Testis (tissue), 2 donors: ENCODE measurements at regions not wholly inside any gene's neighbourhood (a gene's known extent, or its start where the extent isn't known, plus 50 kb on each side); places are given as distances from the start of the nearest gene placed in this dataset.

ENCODE experiments used
- DNase-seq: peaks from one replicate; pipeline ENCODE4 v3.0.0-alpha.2; 2019
- H3K27ac ChIP-seq, 2 donors: fragments of 200-600 bp; sonication (generic); one replicate each; pipeline ENCODE4 v1.5.1; 2019
- H3K27me3 ChIP-seq: fragments of 200-600 bp; sonication (generic); one replicate; pipeline ENCODE4 v1.5.1; 2019
- H3K36me3 ChIP-seq: fragments of 200-600 bp; sonication (generic); one replicate; pipeline ENCODE4 v1.5.1; 2017; ENCODE audit warnings: low read depth; ENCODE audit errors: missing control alignments
- H3K4me1 ChIP-seq: fragments of 200-600 bp; sonication (generic); one replicate; pipeline ENCODE4 v1.5.1; 2019
- H3K4me3 ChIP-seq, 2 donors: fragments of 200-600 bp; sonication (generic); one replicate each; pipeline ENCODE4 v1.5.1; 2017 to 2019
- H3K9me3 ChIP-seq: fragments of 200-600 bp; sonication (generic); one replicate; pipeline ENCODE4 v1.5.1; 2017
- POLR2A ChIP-seq: fragments of 450-650 bp; IDR thresholded peaks from one replicate; pipeline ENCODE4 v1.6.1; 2017; ENCODE audit warnings: antibody characterized with exemption, mild to moderate bottlenecking, moderate library complexity
- WGBS, 2 donors: methylation state at CpG; one replicate each; pipeline ENCODE4 v1.1.5; 2018; 5-methylcytosine and 5-hydroxymethylcytosine counted together
- intact Hi-C: fragments of 100-400 bp; cut with DNase I; formaldehyde crosslinking; loops from one replicate; pipeline ENCODE4 v1.15.1; 2023; ENCODE audit warnings: low total_unique reads
- TF ChIP-seq, protein P1 (sequence below), 3 experiments: fragments of 450-650 bp in 2 of 3; fragments of 200-600 bp in 1 of 3; sonication (generic) in 1 of 3; IDR thresholded peaks; one replicate each; pipeline ENCODE4 v1.5.1; 2016 to 2019; ENCODE audit warnings: antibody characterized with exemption in 3 of 3, mild to moderate bottlenecking in 2 of 3, moderate library complexity in 1 of 3

DNA sequence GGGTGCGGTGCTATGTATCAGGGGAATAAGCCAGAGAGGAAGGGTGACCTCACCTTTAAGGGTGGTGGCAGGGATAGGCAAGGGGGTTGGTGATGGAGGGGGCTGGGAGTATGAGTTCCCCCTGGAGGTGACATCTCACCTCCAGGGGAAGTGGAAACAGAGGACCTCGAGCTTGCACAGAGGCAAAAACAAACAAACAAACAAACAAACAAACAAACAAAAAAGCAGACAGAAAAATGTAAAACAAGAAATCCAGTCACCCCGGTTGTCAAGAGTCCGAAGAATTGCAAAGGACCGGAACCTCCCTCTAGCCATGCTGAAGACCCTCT lies 112.2 kb upstream of the MYL2 start:
- intact Hi-C loops, result no loop called here
- Histone ChIP-seq H3K27me3 (no peaks in the 10 kb centered on the region), H3K4me1 (peaks cover 6% of the 10 kb centered on the region), H3K36me3 (no peaks in the 10 kb centered on the region), H3K27ac (no peak overlapping the region), H3K4me3 (no peak overlapping the region), H3K9me3 (no peaks in the 10 kb centered on the region)
- WGBS, 2 donors, result 25 to 35% methylated on average over 5 of the region's 5 CpGs
- no peak for DNase-seq
- TF ChIP-seq, protein P1, sequence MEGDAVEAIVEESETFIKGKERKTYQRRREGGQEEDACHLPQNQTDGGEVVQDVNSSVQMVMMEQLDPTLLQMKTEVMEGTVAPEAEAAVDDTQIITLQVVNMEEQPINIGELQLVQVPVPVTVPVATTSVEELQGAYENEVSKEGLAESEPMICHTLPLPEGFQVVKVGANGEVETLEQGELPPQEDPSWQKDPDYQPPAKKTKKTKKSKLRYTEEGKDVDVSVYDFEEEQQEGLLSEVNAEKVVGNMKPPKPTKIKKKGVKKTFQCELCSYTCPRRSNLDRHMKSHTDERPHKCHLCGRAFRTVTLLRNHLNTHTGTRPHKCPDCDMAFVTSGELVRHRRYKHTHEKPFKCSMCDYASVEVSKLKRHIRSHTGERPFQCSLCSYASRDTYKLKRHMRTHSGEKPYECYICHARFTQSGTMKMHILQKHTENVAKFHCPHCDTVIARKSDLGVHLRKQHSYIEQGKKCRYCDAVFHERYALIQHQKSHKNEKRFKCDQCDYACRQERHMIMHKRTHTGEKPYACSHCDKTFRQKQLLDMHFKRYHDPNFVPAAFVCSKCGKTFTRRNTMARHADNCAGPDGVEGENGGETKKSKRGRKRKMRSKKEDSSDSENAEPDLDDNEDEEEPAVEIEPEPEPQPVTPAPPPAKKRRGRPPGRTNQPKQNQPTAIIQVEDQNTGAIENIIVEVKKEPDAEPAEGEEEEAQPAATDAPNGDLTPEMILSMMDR (IDR thresholded peaks at IDR 0.05), result no peak
- TF ChIP-seq POLR2A, result no peak

- WGBS, 2 donors, result 84% methylated on average over 8 of the region's 8 CpGs
- DNase-seq, result no peak
- Histone ChIP-seq H3K27ac (no peak overlapping the region), H3K4me3 (no peak overlapping the region), H3K9me3 (no peaks in the 10 kb centered on the region), H3K27me3 (no peaks in the 10 kb centered on the region), H3K36me3 (no peaks in the 10 kb centered on the region), H3K4me1 (peaks cover 6% of the 10 kb centered on the region)
- TF ChIP-seq POLR2A, result no peak
- TF ChIP-seq, protein P1 (IDR thresholded peaks at IDR 0.05), result no peak
- intact Hi-C loops, result no loop called here
These were observed 111.7 kb upstream of the MYL2 start for GRCh38 chr12:111031916-111032590.

DNA sequence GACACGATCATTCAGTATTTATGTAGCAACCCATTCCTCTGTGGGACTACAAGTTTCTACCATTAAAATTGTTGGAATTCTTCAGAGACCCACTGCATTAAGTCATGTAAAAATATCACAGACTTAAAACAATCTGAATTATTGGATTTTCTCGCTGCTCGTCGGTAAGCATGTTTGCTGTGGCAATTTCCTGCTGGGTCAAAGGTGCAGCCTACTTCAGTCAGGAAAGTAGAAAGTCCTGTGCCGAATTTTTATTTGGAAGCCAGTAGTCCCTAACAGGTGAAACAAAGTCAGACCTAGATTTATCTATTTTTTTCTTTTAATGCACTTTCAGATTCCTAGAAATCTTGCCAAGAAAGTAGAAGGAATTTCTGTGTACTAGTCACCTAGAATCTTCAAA lies 110.4 kb upstream of the MYL2 start:
- no peak overlapping the region for H3K27ac ChIP-seq
- H3K9me3 ChIP-seq, result no peaks in the 10 kb centered on the region
- WGBS, 2 donors, result 73 to 74% methylated on average over 5 of the region's 5 CpGs
- no peak for DNase-seq
- intact Hi-C loops, result no loop called here
- peaks cover 3% of the 10 kb centered on the region for H3K4me1 ChIP-seq
- TF ChIP-seq, protein P1 (IDR thresholded peaks at IDR 0.05), result no peak
- TF ChIP-seq POLR2A, result no peak
- no peaks in the 10 kb centered on the region for H3K36me3 ChIP-seq
- no peak overlapping the region for H3K4me3 ChIP-seq
- H3K27me3 ChIP-seq, result no peaks in the 10 kb centered on the region

GRCh38 chr12:111029732-111030131 lies 109.4 kb upstream of the MYL2 start:
- no peak for TF ChIP-seq POLR2A
- TF ChIP-seq, protein P1 (IDR thresholded peaks at IDR 0.05), result no peak
- intact Hi-C loops, result loop anchor here (10.0 kb wide), 1 partner anchor 265 kb away; no protein-coding TSS in a partner anchor

DNA sequence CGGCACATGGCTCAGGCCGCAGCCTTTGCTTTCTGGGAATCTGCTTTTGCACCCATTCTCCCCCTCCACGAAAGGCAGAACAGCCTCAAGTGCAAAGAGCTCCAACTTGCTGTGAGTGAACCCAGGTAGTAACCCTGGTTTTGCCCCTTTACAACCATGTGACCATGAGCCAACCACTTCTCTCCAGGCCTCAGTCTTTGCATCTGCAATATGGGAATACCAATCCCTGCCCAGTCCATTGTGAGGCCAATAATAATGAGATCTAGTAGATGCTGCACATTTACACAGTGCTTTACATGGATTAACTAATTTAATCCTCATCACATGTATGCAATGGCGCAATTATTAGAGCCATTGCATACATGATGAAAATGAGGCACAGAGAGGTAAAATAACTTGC lies 108.9 kb upstream of the MYL2 start:
- Histone ChIP-seq H3K4me1 (no peaks in the 10 kb centered on the region), H3K4me3 (no peak overlapping the region), H3K9me3 (no peaks in the 10 kb centered on the region), H3K27me3 (no peaks in the 10 kb centered on the region), H3K36me3 (no peaks in the 10 kb centered on the region), H3K27ac (no peak overlapping the region)
- no peak for DNase-seq
- no peak for TF ChIP-seq POLR2A
- TF ChIP-seq, protein P1 (IDR thresholded peaks at IDR 0.05), result no peak
- intact Hi-C loops, result loop anchor here (10.0 kb wide), 1 partner anchor 265 kb away; no protein-coding TSS in a partner anchor
- 86 to 99% methylated on average over 4 of the region's 4 CpGs for WGBS, 2 donors

More at GRCh38 chr12:111029732-111030131, 109.4 kb upstream of the MYL2 start:
- no peak overlapping the region for H3K27ac ChIP-seq
- no peak overlapping the region for H3K4me3 ChIP-seq
- WGBS, 2 donors, result 58 to 66% methylated on average over 5 of the region's 5 CpGs
- no peak for DNase-seq
- H3K9me3 ChIP-seq, result no peaks in the 10 kb centered on the region
- H3K4me1 ChIP-seq, result no peaks in the 10 kb centered on the region
- H3K27me3 ChIP-seq, result no peaks in the 10 kb centered on the region
- H3K36me3 ChIP-seq, result no peaks in the 10 kb centered on the region
